ENCODE measurements at regions not wholly inside any gene's neighbourhood (a gene's known extent, or its start where the extent isn't known, plus 50 kb on each side); places are given as distances from the start of the nearest gene placed in this dataset.

GRCh38 chr6:74731931-74732330 is 473.9 kb downstream of the COL12A1 start:
- TF ChIP-seq EZH2 (IDR thresholded peaks at IDR 0.05; ENCODE audit: low read depth, unreplicated experiment) (no peak), ZNF331 (CRISPR knock-in tag; IDR thresholded peaks at IDR 0.05; ENCODE audit: low read depth) (no peak), CREB1 (CRISPR knock-in tag; IDR thresholded peaks at IDR 0.05; ENCODE audit: low read depth) (no peak), POLR2AphosphoS5 (IDR thresholded peaks at IDR 0.05; ENCODE audit: low read depth) (no peak), JUNB (IDR thresholded peaks at IDR 0.05; ENCODE audit: unreplicated experiment) (no peak), STAT1 (IDR thresholded peaks at IDR 0.05; ENCODE audit: unreplicated experiment) (no peak), EZH2phosphoT487 (IDR thresholded peaks at IDR 0.05; ENCODE audit: unreplicated experiment) (no peak), ZNF114 (CRISPR knock-in tag; IDR thresholded peaks at IDR 0.05) (no peak), ZNF462 (CRISPR knock-in tag; IDR thresholded peaks at IDR 0.05) (no peak)
- TF ChIP-seq, protein P1, sequence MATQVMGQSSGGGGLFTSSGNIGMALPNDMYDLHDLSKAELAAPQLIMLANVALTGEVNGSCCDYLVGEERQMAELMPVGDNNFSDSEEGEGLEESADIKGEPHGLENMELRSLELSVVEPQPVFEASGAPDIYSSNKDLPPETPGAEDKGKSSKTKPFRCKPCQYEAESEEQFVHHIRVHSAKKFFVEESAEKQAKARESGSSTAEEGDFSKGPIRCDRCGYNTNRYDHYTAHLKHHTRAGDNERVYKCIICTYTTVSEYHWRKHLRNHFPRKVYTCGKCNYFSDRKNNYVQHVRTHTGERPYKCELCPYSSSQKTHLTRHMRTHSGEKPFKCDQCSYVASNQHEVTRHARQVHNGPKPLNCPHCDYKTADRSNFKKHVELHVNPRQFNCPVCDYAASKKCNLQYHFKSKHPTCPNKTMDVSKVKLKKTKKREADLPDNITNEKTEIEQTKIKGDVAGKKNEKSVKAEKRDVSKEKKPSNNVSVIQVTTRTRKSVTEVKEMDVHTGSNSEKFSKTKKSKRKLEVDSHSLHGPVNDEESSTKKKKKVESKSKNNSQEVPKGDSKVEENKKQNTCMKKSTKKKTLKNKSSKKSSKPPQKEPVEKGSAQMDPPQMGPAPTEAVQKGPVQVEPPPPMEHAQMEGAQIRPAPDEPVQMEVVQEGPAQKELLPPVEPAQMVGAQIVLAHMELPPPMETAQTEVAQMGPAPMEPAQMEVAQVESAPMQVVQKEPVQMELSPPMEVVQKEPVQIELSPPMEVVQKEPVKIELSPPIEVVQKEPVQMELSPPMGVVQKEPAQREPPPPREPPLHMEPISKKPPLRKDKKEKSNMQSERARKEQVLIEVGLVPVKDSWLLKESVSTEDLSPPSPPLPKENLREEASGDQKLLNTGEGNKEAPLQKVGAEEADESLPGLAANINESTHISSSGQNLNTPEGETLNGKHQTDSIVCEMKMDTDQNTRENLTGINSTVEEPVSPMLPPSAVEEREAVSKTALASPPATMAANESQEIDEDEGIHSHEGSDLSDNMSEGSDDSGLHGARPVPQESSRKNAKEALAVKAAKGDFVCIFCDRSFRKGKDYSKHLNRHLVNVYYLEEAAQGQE (IDR thresholded peaks at IDR 0.05; ENCODE audit: unreplicated experiment), result no peak
- TF ChIP-seq, protein P2, sequence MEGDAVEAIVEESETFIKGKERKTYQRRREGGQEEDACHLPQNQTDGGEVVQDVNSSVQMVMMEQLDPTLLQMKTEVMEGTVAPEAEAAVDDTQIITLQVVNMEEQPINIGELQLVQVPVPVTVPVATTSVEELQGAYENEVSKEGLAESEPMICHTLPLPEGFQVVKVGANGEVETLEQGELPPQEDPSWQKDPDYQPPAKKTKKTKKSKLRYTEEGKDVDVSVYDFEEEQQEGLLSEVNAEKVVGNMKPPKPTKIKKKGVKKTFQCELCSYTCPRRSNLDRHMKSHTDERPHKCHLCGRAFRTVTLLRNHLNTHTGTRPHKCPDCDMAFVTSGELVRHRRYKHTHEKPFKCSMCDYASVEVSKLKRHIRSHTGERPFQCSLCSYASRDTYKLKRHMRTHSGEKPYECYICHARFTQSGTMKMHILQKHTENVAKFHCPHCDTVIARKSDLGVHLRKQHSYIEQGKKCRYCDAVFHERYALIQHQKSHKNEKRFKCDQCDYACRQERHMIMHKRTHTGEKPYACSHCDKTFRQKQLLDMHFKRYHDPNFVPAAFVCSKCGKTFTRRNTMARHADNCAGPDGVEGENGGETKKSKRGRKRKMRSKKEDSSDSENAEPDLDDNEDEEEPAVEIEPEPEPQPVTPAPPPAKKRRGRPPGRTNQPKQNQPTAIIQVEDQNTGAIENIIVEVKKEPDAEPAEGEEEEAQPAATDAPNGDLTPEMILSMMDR (conservative IDR thresholded peaks at IDR 0.05; ENCODE audit: low read depth in 2 of 2), result no peak
- TF ChIP-seq, protein P3, sequence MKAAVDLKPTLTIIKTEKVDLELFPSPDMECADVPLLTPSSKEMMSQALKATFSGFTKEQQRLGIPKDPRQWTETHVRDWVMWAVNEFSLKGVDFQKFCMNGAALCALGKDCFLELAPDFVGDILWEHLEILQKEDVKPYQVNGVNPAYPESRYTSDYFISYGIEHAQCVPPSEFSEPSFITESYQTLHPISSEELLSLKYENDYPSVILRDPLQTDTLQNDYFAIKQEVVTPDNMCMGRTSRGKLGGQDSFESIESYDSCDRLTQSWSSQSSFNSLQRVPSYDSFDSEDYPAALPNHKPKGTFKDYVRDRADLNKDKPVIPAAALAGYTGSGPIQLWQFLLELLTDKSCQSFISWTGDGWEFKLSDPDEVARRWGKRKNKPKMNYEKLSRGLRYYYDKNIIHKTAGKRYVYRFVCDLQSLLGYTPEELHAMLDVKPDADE (IDR thresholded peaks at IDR 0.05), result no peak

Measured in GM23338 (cell line).